ENCODE measurements at regions not wholly inside any gene's neighbourhood (a gene's known extent, or its start where the extent isn't known, plus 50 kb on each side); places are given as distances from the start of the nearest gene placed in this dataset.

DNA sequence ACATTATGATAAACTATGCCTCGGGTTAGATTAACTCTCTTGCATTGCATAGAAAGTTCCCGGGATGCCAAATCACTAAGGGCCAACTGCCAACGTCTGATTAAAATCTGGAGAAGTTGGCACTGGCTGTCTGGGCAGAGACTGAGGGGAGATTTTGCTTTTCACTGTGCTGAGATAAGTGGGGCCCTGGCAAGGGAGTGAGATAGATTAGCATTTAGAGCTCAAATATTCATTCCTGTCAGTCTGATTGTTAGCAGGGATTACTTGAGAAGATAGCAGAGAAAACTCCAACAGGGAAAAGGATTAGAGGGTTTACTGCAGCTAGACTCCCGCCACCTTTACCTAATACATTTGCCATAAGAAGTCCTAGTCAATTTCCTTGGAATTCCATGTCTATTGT is 714.1 kb upstream of the CHRM3 start:
- FAIRE-seq (no peak), DNase-seq (ENCODE audit: low read depth, low spot score) (no peak)
- Histone ChIP-seq H4K20me1 (replicated peaks; ENCODE audit: control insufficient read depth, extremely low read depth, insufficient read depth, low read length) (no peaks in the 10 kb centered on the region), H3K79me2 (ENCODE audit: control insufficient read depth, insufficient read depth, low read length) (no peaks in the 10 kb centered on the region), H2AFZ (ENCODE audit: low read depth, low read length) (no peak overlapping the region), H3K36me3 (ENCODE audit: control insufficient read depth in 2 of 2, extremely low read depth in 1 of 2, insufficient read depth in 2 of 2, low read length in 2 of 2) (no peaks in the 10 kb centered on the region), H3K27me3 (ENCODE audit: control insufficient read depth in 2 of 2, insufficient read depth in 2 of 2, low read length in 2 of 2) (no peaks in the 10 kb centered on the region), H3K4me2 (ENCODE audit: insufficient read depth, low read length) (no peak overlapping the region), H3K4me3 (replicated peaks in 1 of 3; ENCODE audit: insufficient read depth in 1 of 3, low read depth in 1 of 3, low read length in 3 of 3) (no peak overlapping the region), H3K9me1 (replicated peaks; ENCODE audit: control insufficient read depth, extremely low read depth, insufficient read depth, low read length) (no peaks in the 10 kb centered on the region), H3K9ac (replicated peaks; ENCODE audit: extremely low read depth, insufficient read depth, low read length) (no peak overlapping the region), H3K4me1 (ENCODE audit: control insufficient read depth, extremely low read depth, insufficient read depth, low read length) (no peaks in the 10 kb centered on the region), H3K27ac (ENCODE audit: insufficient read depth, low read depth, low read length) (no peak overlapping the region), H3K9me3 (replicated peaks; ENCODE audit: control insufficient read depth, insufficient read depth, low read length) (peaks cover 2% of the 10 kb centered on the region)
- intact Hi-C loops (cut with micrococcal nuclease) (no loop called here), dilution Hi-C loops (cut with MboI; ENCODE audit: extremely low pct_ligation_motif_present, low sequenced_read_pairs) (no loop called here)
- ChIA-PET POLR2A (no interaction called here), CTCF (no interaction called here)
- BruUV-seq (replicated peaks) = no TSS peak
- TF ChIP-seq, protein P1, sequence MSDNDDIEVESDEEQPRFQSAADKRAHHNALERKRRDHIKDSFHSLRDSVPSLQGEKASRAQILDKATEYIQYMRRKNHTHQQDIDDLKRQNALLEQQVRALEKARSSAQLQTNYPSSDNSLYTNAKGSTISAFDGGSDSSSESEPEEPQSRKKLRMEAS (IDR thresholded peaks at IDR 0.05; ENCODE audit: insufficient read depth, insufficient read length) = no peak
- TF ChIP-seq JUN (IDR thresholded peaks at IDR 0.05; ENCODE audit: borderline replicate concordance, insufficient read depth, insufficient read length, low read depth) (no peak), POLR2A (IDR thresholded peaks at IDR 0.05; ENCODE audit: low read depth, low read length) (no peak), GATA2 (IDR thresholded peaks at IDR 0.05; ENCODE audit: insufficient read depth, insufficient read length, low read depth, low read length) (no peak), MYC (IDR thresholded peaks at IDR 0.05; ENCODE audit: low read depth, low read length) (no peak)
- TF ChIP-seq, protein P2, sequence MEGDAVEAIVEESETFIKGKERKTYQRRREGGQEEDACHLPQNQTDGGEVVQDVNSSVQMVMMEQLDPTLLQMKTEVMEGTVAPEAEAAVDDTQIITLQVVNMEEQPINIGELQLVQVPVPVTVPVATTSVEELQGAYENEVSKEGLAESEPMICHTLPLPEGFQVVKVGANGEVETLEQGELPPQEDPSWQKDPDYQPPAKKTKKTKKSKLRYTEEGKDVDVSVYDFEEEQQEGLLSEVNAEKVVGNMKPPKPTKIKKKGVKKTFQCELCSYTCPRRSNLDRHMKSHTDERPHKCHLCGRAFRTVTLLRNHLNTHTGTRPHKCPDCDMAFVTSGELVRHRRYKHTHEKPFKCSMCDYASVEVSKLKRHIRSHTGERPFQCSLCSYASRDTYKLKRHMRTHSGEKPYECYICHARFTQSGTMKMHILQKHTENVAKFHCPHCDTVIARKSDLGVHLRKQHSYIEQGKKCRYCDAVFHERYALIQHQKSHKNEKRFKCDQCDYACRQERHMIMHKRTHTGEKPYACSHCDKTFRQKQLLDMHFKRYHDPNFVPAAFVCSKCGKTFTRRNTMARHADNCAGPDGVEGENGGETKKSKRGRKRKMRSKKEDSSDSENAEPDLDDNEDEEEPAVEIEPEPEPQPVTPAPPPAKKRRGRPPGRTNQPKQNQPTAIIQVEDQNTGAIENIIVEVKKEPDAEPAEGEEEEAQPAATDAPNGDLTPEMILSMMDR (IDR thresholded peaks at IDR 0.05; ENCODE audit: extremely low read depth in 1 of 2, insufficient read depth in 1 of 2, low read depth in 1 of 2, low read length in 2 of 2) = no peak

DNA sequence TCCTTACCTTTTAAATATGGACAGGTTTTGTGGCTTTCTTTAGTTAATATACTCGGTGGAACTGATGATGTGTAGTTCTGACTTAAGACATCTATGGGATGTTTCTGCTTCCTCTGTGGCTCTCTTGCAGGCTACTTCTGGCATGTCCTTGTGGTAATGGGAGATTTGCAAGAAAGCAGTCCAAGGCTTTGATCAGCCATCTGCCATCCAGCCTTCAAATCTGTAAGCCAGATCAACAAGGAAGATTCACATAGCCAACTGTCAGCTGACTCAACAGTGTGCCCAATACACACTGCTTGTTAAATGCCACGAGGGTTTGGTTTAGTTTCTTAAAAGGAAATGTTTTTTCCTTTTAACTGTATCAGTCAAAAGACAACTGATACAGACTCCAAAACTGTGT is 722.2 kb upstream of the CHRM3 start:
- dilution Hi-C loops (cut with MboI; ENCODE audit: extremely low pct_ligation_motif_present, low sequenced_read_pairs) (no loop called here), intact Hi-C loops (cut with micrococcal nuclease) (no loop called here)
- ChIA-PET CTCF (no interaction called here), POLR2A (no interaction called here)
- Histone ChIP-seq H3K4me1 (ENCODE audit: control insufficient read depth, extremely low read depth, insufficient read depth, low read length) (no peaks in the 10 kb centered on the region), H3K36me3 (ENCODE audit: control insufficient read depth in 2 of 2, extremely low read depth in 1 of 2, insufficient read depth in 2 of 2, low read length in 2 of 2) (no peaks in the 10 kb centered on the region), H3K9ac (replicated peaks; ENCODE audit: extremely low read depth, insufficient read depth, low read length) (no peak overlapping the region), H3K79me2 (ENCODE audit: control insufficient read depth, insufficient read depth, low read length) (no peaks in the 10 kb centered on the region), H3K4me2 (ENCODE audit: insufficient read depth, low read length) (no peak overlapping the region), H3K9me3 (replicated peaks; ENCODE audit: control insufficient read depth, insufficient read depth, low read length) (no peaks in the 10 kb centered on the region), H2AFZ (ENCODE audit: low read depth, low read length) (no peak overlapping the region), H3K27ac (ENCODE audit: insufficient read depth, low read depth, low read length) (no peak overlapping the region), H3K4me3 (replicated peaks in 1 of 3; ENCODE audit: insufficient read depth in 1 of 3, low read depth in 1 of 3, low read length in 3 of 3) (no peak overlapping the region), H3K27me3 (ENCODE audit: control insufficient read depth in 2 of 2, insufficient read depth in 2 of 2, low read length in 2 of 2) (no peaks in the 10 kb centered on the region), H4K20me1 (replicated peaks; ENCODE audit: control insufficient read depth, extremely low read depth, insufficient read depth, low read length) (no peaks in the 10 kb centered on the region), H3K9me1 (replicated peaks; ENCODE audit: control insufficient read depth, extremely low read depth, insufficient read depth, low read length) (no peaks in the 10 kb centered on the region)
- FAIRE-seq = no peak
- no TSS peak for BruUV-seq (replicated peaks)
- no peak for DNase-seq (ENCODE audit: low read depth, low spot score)
- TF ChIP-seq JUN (IDR thresholded peaks at IDR 0.05; ENCODE audit: borderline replicate concordance, insufficient read depth, insufficient read length, low read depth) (no peak), EZH2 (IDR thresholded peaks at IDR 0.05; ENCODE audit: borderline replicate concordance, low read depth, low read length, severe bottlenecking) (no peak), MYC (IDR thresholded peaks at IDR 0.05; ENCODE audit: low read depth, low read length) (no peak), POLR2A (IDR thresholded peaks at IDR 0.05; ENCODE audit: low read depth, low read length) (no peak), FOS (IDR thresholded peaks at IDR 0.05; ENCODE audit: borderline replicate concordance, insufficient read depth, low read length) (no peak), GATA2 (IDR thresholded peaks at IDR 0.05; ENCODE audit: insufficient read depth, insufficient read length, low read depth, low read length) (no peak), POLR2AphosphoS5 (IDR thresholded peaks at IDR 0.05; ENCODE audit: insufficient read depth, low read depth, low read length) (no peak)
- TF ChIP-seq, protein P1 (IDR thresholded peaks at IDR 0.05; ENCODE audit: insufficient read depth, insufficient read length) = no peak
- TF ChIP-seq, protein P2 (IDR thresholded peaks at IDR 0.05; ENCODE audit: extremely low read depth in 1 of 2, insufficient read depth in 1 of 2, low read depth in 1 of 2, low read length in 2 of 2) = no peak

All from endothelial cell of umbilical vein (primary cell).